ENCODE measurements at regions not wholly inside any gene's neighbourhood (a gene's known extent, or its start where the extent isn't known, plus 50 kb on each side); places are given as distances from the start of the nearest gene placed in this dataset.

DNA sequence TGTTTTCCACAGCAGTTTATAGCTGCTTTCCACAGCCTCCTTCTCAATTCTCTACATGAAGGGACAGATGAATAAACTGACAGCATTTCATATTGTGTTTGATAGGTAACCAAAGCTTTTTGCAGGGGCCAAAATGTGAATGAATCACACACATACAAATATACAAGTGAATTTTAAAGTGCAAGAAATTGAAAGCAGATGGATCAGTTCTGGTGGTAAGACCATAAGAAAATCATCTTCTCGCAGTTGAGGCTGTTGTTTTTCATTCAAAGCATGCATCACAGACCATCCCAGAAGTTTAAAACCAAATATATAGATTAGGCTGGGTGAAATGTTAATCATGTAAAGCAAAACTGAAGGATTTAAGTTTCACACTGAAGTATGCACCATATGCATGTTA, 1569.4 kb downstream of the PCDH9 start:
- ATAC-seq = no peak
- Histone ChIP-seq H3K4me3 (no peak overlapping the region), H3K9me3 (peaks cover 4% of the 10 kb centered on the region), H3K36me3 (ENCODE audit: low read depth) (no peaks in the 10 kb centered on the region), H3K4me1 (ENCODE audit: low read depth) (no peaks in the 10 kb centered on the region)
- intact Hi-C loops (cut with DNase I, micrococcal nuclease) = no loop called here
- TF ChIP-seq, protein P1, sequence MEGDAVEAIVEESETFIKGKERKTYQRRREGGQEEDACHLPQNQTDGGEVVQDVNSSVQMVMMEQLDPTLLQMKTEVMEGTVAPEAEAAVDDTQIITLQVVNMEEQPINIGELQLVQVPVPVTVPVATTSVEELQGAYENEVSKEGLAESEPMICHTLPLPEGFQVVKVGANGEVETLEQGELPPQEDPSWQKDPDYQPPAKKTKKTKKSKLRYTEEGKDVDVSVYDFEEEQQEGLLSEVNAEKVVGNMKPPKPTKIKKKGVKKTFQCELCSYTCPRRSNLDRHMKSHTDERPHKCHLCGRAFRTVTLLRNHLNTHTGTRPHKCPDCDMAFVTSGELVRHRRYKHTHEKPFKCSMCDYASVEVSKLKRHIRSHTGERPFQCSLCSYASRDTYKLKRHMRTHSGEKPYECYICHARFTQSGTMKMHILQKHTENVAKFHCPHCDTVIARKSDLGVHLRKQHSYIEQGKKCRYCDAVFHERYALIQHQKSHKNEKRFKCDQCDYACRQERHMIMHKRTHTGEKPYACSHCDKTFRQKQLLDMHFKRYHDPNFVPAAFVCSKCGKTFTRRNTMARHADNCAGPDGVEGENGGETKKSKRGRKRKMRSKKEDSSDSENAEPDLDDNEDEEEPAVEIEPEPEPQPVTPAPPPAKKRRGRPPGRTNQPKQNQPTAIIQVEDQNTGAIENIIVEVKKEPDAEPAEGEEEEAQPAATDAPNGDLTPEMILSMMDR (IDR thresholded peaks at IDR 0.05) = no peak
- no peak for DNase-seq

DNA sequence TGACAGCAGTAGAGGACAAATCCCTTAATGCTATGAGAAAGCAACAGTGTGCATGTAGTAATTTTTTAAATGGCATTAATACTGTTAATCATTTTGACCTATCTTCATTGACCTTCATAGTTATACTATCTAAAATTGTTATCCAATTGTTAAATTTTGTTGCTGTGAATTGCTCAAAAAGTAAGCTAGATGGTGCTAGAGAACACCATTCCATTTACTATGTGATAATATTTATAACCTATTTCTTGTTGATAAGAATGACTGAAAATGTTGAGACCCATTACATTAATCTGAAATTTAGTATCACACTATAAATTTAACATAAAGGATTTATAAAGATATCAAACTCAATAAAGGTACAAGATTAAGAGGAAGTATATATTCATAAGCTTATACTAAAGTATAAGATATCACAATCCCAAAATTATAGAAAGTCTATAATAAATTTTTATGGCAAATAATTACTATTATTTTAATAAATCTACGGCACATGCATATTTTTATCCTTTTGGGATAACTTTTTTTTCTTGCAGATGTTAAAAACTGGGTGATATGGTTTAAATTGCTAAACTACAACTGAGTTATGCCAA, 1573.3 kb downstream of the PCDH9 start:
- Histone ChIP-seq H3K9me3 (no peaks in the 10 kb centered on the region), H3K36me3 (ENCODE audit: low read depth) (no peaks in the 10 kb centered on the region), H3K4me1 (ENCODE audit: low read depth) (no peaks in the 10 kb centered on the region), H3K4me3 (no peak overlapping the region)
- no peak for ATAC-seq
- TF ChIP-seq, protein P1 (IDR thresholded peaks at IDR 0.05) = no peak
- intact Hi-C loops (cut with DNase I, micrococcal nuclease) = no loop called here
- DNase-seq = no peak

DNA sequence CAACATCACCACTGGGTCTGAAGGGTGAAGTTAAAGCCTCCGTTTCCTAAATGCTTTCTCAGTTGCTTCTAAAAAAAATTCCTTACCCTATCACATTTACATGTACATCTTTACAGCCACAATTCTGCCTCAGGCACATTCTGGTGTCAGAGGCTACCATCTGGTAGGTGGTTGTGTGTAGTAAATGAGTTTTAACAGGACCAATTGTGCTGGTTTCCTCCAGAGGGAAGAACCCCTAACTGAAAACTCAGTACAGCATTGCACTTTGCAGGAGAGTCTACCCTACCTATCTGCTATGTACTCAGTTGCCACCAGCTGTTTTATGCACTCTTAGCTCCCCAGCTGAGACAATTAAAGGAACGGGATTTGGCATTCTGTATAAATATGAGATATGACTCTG, 1576.5 kb downstream of the PCDH9 start:
- intact Hi-C loops (cut with DNase I, micrococcal nuclease) = no loop called here
- no peaks in the 10 kb centered on the region for H3K4me1 ChIP-seq (ENCODE audit: low read depth)
- ATAC-seq (no peak), DNase-seq (no peak)
- TF ChIP-seq, protein P1 (IDR thresholded peaks at IDR 0.05) = no peak
- H3K36me3 ChIP-seq (ENCODE audit: low read depth) = no peaks in the 10 kb centered on the region
- no peak overlapping the region for H3K4me3 ChIP-seq
- H3K9me3 ChIP-seq = no peaks in the 10 kb centered on the region

DNA sequence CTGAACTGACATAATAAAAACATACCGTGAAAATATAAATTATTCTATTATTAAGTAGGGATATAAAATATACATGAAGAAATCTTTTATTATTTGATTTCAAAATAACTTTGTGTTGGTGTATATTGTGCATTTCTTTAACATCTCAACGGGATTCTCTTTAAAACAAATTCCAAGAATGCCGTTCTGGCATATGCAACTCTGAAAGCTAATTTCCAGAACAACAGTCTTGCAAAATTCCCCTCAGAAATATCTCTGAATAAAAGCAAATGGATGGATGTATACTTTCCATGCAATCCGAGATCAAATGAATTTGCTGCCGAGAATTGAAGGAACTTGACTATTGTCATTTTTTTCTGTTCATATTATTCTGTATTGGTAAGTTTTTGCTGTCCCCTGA, 1579.8 kb downstream of the PCDH9 start:
- H3K36me3 ChIP-seq (ENCODE audit: low read depth) = no peaks in the 10 kb centered on the region
- DNase-seq (no peak), ATAC-seq (no peak)
- TF ChIP-seq, protein P1 (IDR thresholded peaks at IDR 0.05) = no peak
- no peak overlapping the region for H3K4me3 ChIP-seq
- intact Hi-C loops (cut with DNase I, micrococcal nuclease) = no loop called here
- H3K4me1 ChIP-seq (ENCODE audit: low read depth) = no peaks in the 10 kb centered on the region
- no peaks in the 10 kb centered on the region for H3K9me3 ChIP-seq

DNA sequence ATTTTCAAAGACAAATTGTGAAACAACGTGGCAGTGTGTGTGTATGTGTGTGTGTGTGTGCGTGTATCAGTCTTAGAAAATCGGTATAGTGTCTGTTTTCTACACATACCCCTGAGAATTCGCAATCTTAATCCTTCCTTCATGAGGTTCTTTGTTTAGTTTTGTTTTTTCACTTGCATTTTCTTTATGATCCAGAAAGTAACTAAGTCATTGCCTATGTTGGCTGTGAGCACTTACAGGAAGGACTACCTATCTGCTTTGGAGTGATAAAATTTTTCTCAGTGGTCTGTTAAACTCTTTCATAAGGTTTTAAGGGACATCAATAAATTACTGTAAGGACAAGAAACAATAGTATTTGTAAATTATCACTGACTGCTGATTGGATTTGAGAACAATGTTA, 1587.1 kb downstream of the PCDH9 start:
- Histone ChIP-seq H3K4me1 (ENCODE audit: low read depth) (no peaks in the 10 kb centered on the region), H3K9me3 (no peaks in the 10 kb centered on the region), H3K36me3 (ENCODE audit: low read depth) (no peaks in the 10 kb centered on the region), H3K4me3 (no peak overlapping the region)
- ATAC-seq (no peak), DNase-seq (no peak)
- TF ChIP-seq, protein P1 (IDR thresholded peaks at IDR 0.05) = no peak
- intact Hi-C loops (cut with DNase I, micrococcal nuclease) = no loop called here

DNA sequence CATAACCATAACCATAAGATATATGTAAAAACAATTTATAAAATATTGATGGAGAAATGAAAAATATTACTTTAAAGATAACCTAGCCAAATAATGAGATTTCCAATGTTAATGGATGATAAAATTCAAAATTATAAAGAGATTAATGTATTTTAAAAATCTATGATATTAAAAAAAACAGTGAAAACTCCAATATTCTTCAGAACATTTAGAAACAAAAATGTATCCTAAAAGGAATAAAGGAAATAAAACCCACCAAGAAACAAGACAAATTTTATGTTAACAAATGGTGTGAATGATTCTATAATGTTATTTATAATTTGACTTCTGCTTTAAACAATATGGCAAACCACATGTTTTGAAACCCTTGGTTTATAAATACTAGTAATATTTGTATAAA, 1587.8 kb downstream of the PCDH9 start:
- ATAC-seq (no peak), DNase-seq (no peak)
- Histone ChIP-seq H3K36me3 (ENCODE audit: low read depth) (no peaks in the 10 kb centered on the region), H3K4me3 (no peak overlapping the region), H3K9me3 (no peaks in the 10 kb centered on the region), H3K4me1 (ENCODE audit: low read depth) (no peaks in the 10 kb centered on the region)
- intact Hi-C loops (cut with DNase I, micrococcal nuclease) = no loop called here
- TF ChIP-seq, protein P1 (IDR thresholded peaks at IDR 0.05) = no peak

All from mucosa of descending colon (tissue), 3 donors.